ENCODE measurements at regions not wholly inside any gene's neighbourhood (a gene's known extent, or its start where the extent isn't known, plus 50 kb on each side); places are given as distances from the start of the nearest gene placed in this dataset.

- TF ChIP-seq CTCF (IDR thresholded peaks at IDR 0.05) (no peak), POLR2A (IDR thresholded peaks at IDR 0.05) (no peak)
These were observed 55.9 kb upstream of the ANTXR2 start for GRCh38 chr4:80128941-80129340.

All from Peyer's patch (tissue), 4 donors.